Uterus (tissue), 2 donors: ENCODE measurements at regions not wholly inside any gene's neighbourhood (a gene's known extent, or its start where the extent isn't known, plus 50 kb on each side); places are given as distances from the start of the nearest gene placed in this dataset.

Experiments
- POLR2A ChIP-seq, 2 donors: fragments of 450-650 bp; IDR thresholded peaks; one replicate each; pipeline ENCODE4 v1.6.1; 2016; ENCODE audit warnings: antibody characterized with exemption in 2 of 2, mild to moderate bottlenecking in 1 of 2, moderate library complexity in 1 of 2
- TF ChIP-seq, protein P1 (sequence below), 4 experiments: fragments of 200-600 bp in 2 of 4; fragments of 450-650 bp in 2 of 4; sonication (generic) in 2 of 4; IDR thresholded peaks; one replicate each; pipeline ENCODE4 v1.5.1; 2016 to 2019; ENCODE audit warnings: antibody characterized with exemption in 4 of 4, mild to moderate bottlenecking in 2 of 4, moderate library complexity in 1 of 4

- TF ChIP-seq POLR2A (IDR thresholded peaks at IDR 0.05): no peak
- TF ChIP-seq, protein P1, sequence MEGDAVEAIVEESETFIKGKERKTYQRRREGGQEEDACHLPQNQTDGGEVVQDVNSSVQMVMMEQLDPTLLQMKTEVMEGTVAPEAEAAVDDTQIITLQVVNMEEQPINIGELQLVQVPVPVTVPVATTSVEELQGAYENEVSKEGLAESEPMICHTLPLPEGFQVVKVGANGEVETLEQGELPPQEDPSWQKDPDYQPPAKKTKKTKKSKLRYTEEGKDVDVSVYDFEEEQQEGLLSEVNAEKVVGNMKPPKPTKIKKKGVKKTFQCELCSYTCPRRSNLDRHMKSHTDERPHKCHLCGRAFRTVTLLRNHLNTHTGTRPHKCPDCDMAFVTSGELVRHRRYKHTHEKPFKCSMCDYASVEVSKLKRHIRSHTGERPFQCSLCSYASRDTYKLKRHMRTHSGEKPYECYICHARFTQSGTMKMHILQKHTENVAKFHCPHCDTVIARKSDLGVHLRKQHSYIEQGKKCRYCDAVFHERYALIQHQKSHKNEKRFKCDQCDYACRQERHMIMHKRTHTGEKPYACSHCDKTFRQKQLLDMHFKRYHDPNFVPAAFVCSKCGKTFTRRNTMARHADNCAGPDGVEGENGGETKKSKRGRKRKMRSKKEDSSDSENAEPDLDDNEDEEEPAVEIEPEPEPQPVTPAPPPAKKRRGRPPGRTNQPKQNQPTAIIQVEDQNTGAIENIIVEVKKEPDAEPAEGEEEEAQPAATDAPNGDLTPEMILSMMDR (IDR thresholded peaks at IDR 0.05): no peak
Measured at GRCh38 chr1:182195733-182196132, 134.2 kb upstream of the ZNF648 start.
